ENCODE measurements at regions not wholly inside any gene's neighbourhood (a gene's known extent, or its start where the extent isn't known, plus 50 kb on each side); places are given as distances from the start of the nearest gene placed in this dataset.

- Mint-ChIP-seq H3K4me3 (ENCODE audit: unreplicated experiment) (peak overlapping the region; percentile 24), H3K27me3 (ENCODE audit: low read depth, unreplicated experiment) (no peaks in the 10 kb centered on the region), H3K4me1 (ENCODE audit: low read depth, unreplicated experiment) (peaks cover 42% of the 10 kb centered on the region), H3K27ac (ENCODE audit: unreplicated experiment) (peak overlapping the region; percentile 91), H3K9me3 (ENCODE audit: unreplicated experiment) (no peaks in the 10 kb centered on the region), H3K36me3 (ENCODE audit: low read depth, unreplicated experiment) (no peaks in the 10 kb centered on the region)
- no peak for TF ChIP-seq EZH2 (IDR thresholded peaks at IDR 0.05; ENCODE audit: insufficient read depth, low read length)
- TF ChIP-seq CTCF (IDR thresholded peaks at IDR 0.05; ENCODE audit: insufficient read depth, low read depth, low read length) = no peak
- Histone ChIP-seq H3K27me3 (ENCODE audit: insufficient read depth, low read length) (no peaks in the 10 kb centered on the region), H3K36me3 (ENCODE audit: insufficient read depth, low read length) (no peaks in the 10 kb centered on the region), H3K9me3 (ENCODE audit: insufficient read depth, low read depth, low read length) (no peaks in the 10 kb centered on the region), H4K20me1 (ENCODE audit: insufficient read depth, low read length) (no peaks in the 10 kb centered on the region), H3K4me2 (ENCODE audit: low read length) (peak overlapping the region; percentile 73), H3K79me2 (ENCODE audit: insufficient read depth, low read length) (no peaks in the 10 kb centered on the region), H3K4me1 (ENCODE audit: insufficient read depth, low read length) (peaks cover 33% of the 10 kb centered on the region), H3K27ac (ENCODE audit: low read depth, low read length) (peak overlapping the region; percentile 96), H3K9ac (ENCODE audit: low read length) (peak overlapping the region; percentile 81), H3K4me3 (ENCODE audit: insufficient read depth, low read depth, low read length) (no peak overlapping the region), H2AFZ (ENCODE audit: low read depth, low read length) (no peak overlapping the region)
- DNase-seq (ENCODE audit: low read depth) (peak; percentile 98), FAIRE-seq (peak; percentile 99)
These were observed 302.0 kb downstream of the DUSP10 start for GRCh38 chr1:221439747-221440501.

GRCh38 chr1:221440658-221441057 lies 301.2 kb downstream of the DUSP10 start:
- Histone ChIP-seq H3K4me3 (ENCODE audit: insufficient read depth, low read depth, low read length) (no peak overlapping the region), H3K36me3 (ENCODE audit: insufficient read depth, low read length) (no peaks in the 10 kb centered on the region), H3K79me2 (ENCODE audit: insufficient read depth, low read length) (no peaks in the 10 kb centered on the region), H3K4me2 (ENCODE audit: low read length) (peak overlapping the region; percentile 73), H3K27me3 (ENCODE audit: insufficient read depth, low read length) (no peaks in the 10 kb centered on the region), H3K4me1 (ENCODE audit: insufficient read depth, low read length) (peaks cover 33% of the 10 kb centered on the region), H3K27ac (ENCODE audit: low read depth, low read length) (peak overlapping the region; percentile 96), H2AFZ (ENCODE audit: low read depth, low read length) (no peak overlapping the region), H3K9me3 (ENCODE audit: insufficient read depth, low read depth, low read length) (no peaks in the 10 kb centered on the region), H4K20me1 (ENCODE audit: insufficient read depth, low read length) (no peaks in the 10 kb centered on the region), H3K9ac (ENCODE audit: low read length) (peak overlapping the region; percentile 81)
- TF ChIP-seq EZH2 (IDR thresholded peaks at IDR 0.05; ENCODE audit: insufficient read depth, low read length) (no peak), CTCF (IDR thresholded peaks at IDR 0.05; ENCODE audit: insufficient read depth, low read depth, low read length) (no peak)
- Mint-ChIP-seq H3K4me3 (ENCODE audit: unreplicated experiment) (no peak overlapping the region), H3K9me3 (ENCODE audit: unreplicated experiment) (no peaks in the 10 kb centered on the region), H3K36me3 (ENCODE audit: low read depth, unreplicated experiment) (no peaks in the 10 kb centered on the region), H3K4me1 (ENCODE audit: low read depth, unreplicated experiment) (peaks cover 42% of the 10 kb centered on the region), H3K27me3 (ENCODE audit: low read depth, unreplicated experiment) (no peaks in the 10 kb centered on the region), H3K27ac (ENCODE audit: unreplicated experiment) (peak overlapping the region; percentile 91)
- DNase-seq (ENCODE audit: low read depth) = peak; percentile 38
- FAIRE-seq = no peak

- H3K79me2 ChIP-seq (ENCODE audit: insufficient read depth, low read length) = no peaks in the 10 kb centered on the region
- H3K9me3 ChIP-seq (ENCODE audit: insufficient read depth, low read depth, low read length) = no peaks in the 10 kb centered on the region
- H3K4me2 ChIP-seq (ENCODE audit: low read length) = no peak overlapping the region
- H2AFZ ChIP-seq (ENCODE audit: low read depth, low read length) = no peak overlapping the region
- H3K4me3 ChIP-seq (ENCODE audit: insufficient read depth, low read depth, low read length) = no peak overlapping the region
- no peak for DNase-seq (ENCODE audit: low read depth)
- no peaks in the 10 kb centered on the region for H3K9me3 Mint-ChIP-seq (ENCODE audit: unreplicated experiment)
- H3K27ac ChIP-seq (ENCODE audit: low read depth, low read length) = no peak overlapping the region
- H3K27me3 ChIP-seq (ENCODE audit: insufficient read depth, low read length) = no peaks in the 10 kb centered on the region
- TF ChIP-seq CTCF (IDR thresholded peaks at IDR 0.05; ENCODE audit: insufficient read depth, low read depth, low read length) (no peak), EZH2 (IDR thresholded peaks at IDR 0.05; ENCODE audit: insufficient read depth, low read length) (no peak)
- no peak overlapping the region for H3K27ac Mint-ChIP-seq (ENCODE audit: unreplicated experiment)
- H3K36me3 ChIP-seq (ENCODE audit: insufficient read depth, low read length) = no peaks in the 10 kb centered on the region
- no peak overlapping the region for H3K4me3 Mint-ChIP-seq (ENCODE audit: unreplicated experiment)
- FAIRE-seq = no peak
- H4K20me1 ChIP-seq (ENCODE audit: insufficient read depth, low read length) = no peaks in the 10 kb centered on the region
- H3K36me3 Mint-ChIP-seq (ENCODE audit: low read depth, unreplicated experiment) = no peaks in the 10 kb centered on the region
- no peaks in the 10 kb centered on the region for H3K27me3 Mint-ChIP-seq (ENCODE audit: low read depth, unreplicated experiment)
- H3K9ac ChIP-seq (ENCODE audit: low read length) = no peak overlapping the region
- H3K4me1 Mint-ChIP-seq (ENCODE audit: low read depth, unreplicated experiment) = peaks cover 39% of the 10 kb centered on the region
- H3K4me1 ChIP-seq (ENCODE audit: insufficient read depth, low read length) = peaks cover 33% of the 10 kb centered on the region
These were observed 299.8 kb downstream of the DUSP10 start for GRCh38 chr1:221442056-221442455.

All from astrocyte (in vitro differentiated cells and primary cell).